Peyer's patch (tissue), 4 donors: ENCODE measurements at regions not wholly inside any gene's neighbourhood (a gene's known extent, or its start where the extent isn't known, plus 50 kb on each side); places are given as distances from the start of the nearest gene placed in this dataset.

Experiments
- POLR2A ChIP-seq, 2 donors: fragments of 450-650 bp; IDR thresholded peaks; one replicate each; pipeline ENCODE4 v1.5.1; 2017; ENCODE audit warnings: antibody characterized with exemption in 2 of 2, mild to moderate bottlenecking in 2 of 2, moderate library complexity in 2 of 2
- TF ChIP-seq, protein P1 (sequence below), 6 experiments: fragments of 450-650 bp in 4 of 6; fragments of 200-600 bp in 2 of 6; sonication (generic) in 1 of 6; IDR thresholded peaks; one replicate each; pipeline ENCODE4 v1.5.1; 2017 to 2019; ENCODE audit warnings: antibody characterized with exemption in 6 of 6, mild to moderate bottlenecking in 3 of 6, moderate library complexity in 1 of 6

- TF ChIP-seq POLR2A (IDR thresholded peaks at IDR 0.05) = no peak
- TF ChIP-seq, protein P1, sequence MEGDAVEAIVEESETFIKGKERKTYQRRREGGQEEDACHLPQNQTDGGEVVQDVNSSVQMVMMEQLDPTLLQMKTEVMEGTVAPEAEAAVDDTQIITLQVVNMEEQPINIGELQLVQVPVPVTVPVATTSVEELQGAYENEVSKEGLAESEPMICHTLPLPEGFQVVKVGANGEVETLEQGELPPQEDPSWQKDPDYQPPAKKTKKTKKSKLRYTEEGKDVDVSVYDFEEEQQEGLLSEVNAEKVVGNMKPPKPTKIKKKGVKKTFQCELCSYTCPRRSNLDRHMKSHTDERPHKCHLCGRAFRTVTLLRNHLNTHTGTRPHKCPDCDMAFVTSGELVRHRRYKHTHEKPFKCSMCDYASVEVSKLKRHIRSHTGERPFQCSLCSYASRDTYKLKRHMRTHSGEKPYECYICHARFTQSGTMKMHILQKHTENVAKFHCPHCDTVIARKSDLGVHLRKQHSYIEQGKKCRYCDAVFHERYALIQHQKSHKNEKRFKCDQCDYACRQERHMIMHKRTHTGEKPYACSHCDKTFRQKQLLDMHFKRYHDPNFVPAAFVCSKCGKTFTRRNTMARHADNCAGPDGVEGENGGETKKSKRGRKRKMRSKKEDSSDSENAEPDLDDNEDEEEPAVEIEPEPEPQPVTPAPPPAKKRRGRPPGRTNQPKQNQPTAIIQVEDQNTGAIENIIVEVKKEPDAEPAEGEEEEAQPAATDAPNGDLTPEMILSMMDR (IDR thresholded peaks at IDR 0.05) = no peak
Measured at GRCh38 chr5:103617090-103617489, 54.5 kb upstream of the NUDT12 start.
